DND-41 (cell line): ENCODE measurements at regions not wholly inside any gene's neighbourhood (a gene's known extent, or its start where the extent isn't known, plus 50 kb on each side); places are given as distances from the start of the nearest gene placed in this dataset.
"Not testable (repeated sequence)": the region's sequence is repeated elsewhere in the genome, so short reads cannot be mapped to it uniquely, and the experiment has no call there.

Experiments used
- EZH2 ChIP-seq: IDR thresholded peaks from 3 replicates; pipeline ENCODE4 v1.6.1; 2012; ENCODE audit warnings: borderline replicate concordance, low read depth, mild to moderate bottlenecking, moderate library complexity, low read length, inconsistent platforms; ENCODE audit not compliant: severe bottlenecking
- TF ChIP-seq, protein P1 (sequence below): IDR thresholded peaks from 2 replicates; pipeline ENCODE4 v1.5.1; 2012; ENCODE audit warnings: borderline replicate concordance, low read length, moderate library complexity, mild to moderate bottlenecking; ENCODE audit not compliant: poor library complexity, severe bottlenecking; ENCODE audit errors: extremely low read depth

GRCh38 chr2:110030894-110031293 lies 84.7 kb downstream of the MALL start:
- TF ChIP-seq, protein P1, sequence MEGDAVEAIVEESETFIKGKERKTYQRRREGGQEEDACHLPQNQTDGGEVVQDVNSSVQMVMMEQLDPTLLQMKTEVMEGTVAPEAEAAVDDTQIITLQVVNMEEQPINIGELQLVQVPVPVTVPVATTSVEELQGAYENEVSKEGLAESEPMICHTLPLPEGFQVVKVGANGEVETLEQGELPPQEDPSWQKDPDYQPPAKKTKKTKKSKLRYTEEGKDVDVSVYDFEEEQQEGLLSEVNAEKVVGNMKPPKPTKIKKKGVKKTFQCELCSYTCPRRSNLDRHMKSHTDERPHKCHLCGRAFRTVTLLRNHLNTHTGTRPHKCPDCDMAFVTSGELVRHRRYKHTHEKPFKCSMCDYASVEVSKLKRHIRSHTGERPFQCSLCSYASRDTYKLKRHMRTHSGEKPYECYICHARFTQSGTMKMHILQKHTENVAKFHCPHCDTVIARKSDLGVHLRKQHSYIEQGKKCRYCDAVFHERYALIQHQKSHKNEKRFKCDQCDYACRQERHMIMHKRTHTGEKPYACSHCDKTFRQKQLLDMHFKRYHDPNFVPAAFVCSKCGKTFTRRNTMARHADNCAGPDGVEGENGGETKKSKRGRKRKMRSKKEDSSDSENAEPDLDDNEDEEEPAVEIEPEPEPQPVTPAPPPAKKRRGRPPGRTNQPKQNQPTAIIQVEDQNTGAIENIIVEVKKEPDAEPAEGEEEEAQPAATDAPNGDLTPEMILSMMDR, result not testable (repeated sequence)
- not testable (repeated sequence) for TF ChIP-seq EZH2
